ENCODE measurements at regions not wholly inside any gene's neighbourhood (a gene's known extent, or its start where the extent isn't known, plus 50 kb on each side); places are given as distances from the start of the nearest gene placed in this dataset.
"Not testable (repeated sequence)": the region's sequence is repeated elsewhere in the genome, so short reads cannot be mapped to it uniquely, and the experiment has no call there.

GRCh38 chr9:33623658-33624586 lies 99.9 kb downstream of the ANKRD18B start:
- DNase-seq (ENCODE audit: low read depth in 2 of 2), result peak; percentile 13 to 47

- DNase-seq (ENCODE audit: low read depth in 2 of 2), result not testable (repeated sequence)
Measured at GRCh38 chr9:33628318-33628717, 104.3 kb downstream of the ANKRD18B start.

GRCh38 chr9:33628865-33629410 lies 104.9 kb downstream of the ANKRD18B start:
- DNase-seq (ENCODE audit: low read depth in 2 of 2), result no peak

- DNase-seq (ENCODE audit: low read depth in 2 of 2), result no peak
Measured at GRCh38 chr9:33633636-33634035, 109.6 kb downstream of the ANKRD18B start.

- DNase-seq (ENCODE audit: low read depth in 2 of 2), result no peak
Measured at GRCh38 chr9:33637881-33638280, 113.8 kb downstream of the ANKRD18B start.

- no peak for DNase-seq (ENCODE audit: low read depth in 2 of 2)
Measured at GRCh38 chr9:33638391-33638915, 114.4 kb downstream of the ANKRD18B start.

- DNase-seq (ENCODE audit: low read depth in 2 of 2), result no peak
Measured at GRCh38 chr9:33645706-33646105, 121.7 kb downstream of the ANKRD18B start.

GRCh38 chr9:33649463-33649862 lies 125.4 kb downstream of the ANKRD18B start:
- no peak for DNase-seq (ENCODE audit: low read depth in 2 of 2)

- DNase-seq (ENCODE audit: low read depth in 2 of 2), result no peak
Measured at GRCh38 chr9:33651125-33651524, 127.1 kb downstream of the ANKRD18B start.

GRCh38 chr9:33659921-33660320 lies 135.4 kb upstream of the PRSS3 start:
- no peak for DNase-seq (ENCODE audit: low read depth in 2 of 2)

- DNase-seq (ENCODE audit: low read depth in 2 of 2), result no peak
Measured at GRCh38 chr9:33660772-33661171, 134.6 kb upstream of the PRSS3 start.

- no peak for DNase-seq (ENCODE audit: low read depth in 2 of 2)
Measured at GRCh38 chr9:33661176-33661575, 134.2 kb upstream of the PRSS3 start.

GRCh38 chr9:33662871-33663270 lies 132.5 kb upstream of the PRSS3 start:
- no peak for DNase-seq (ENCODE audit: low read depth in 2 of 2)

GRCh38 chr9:33676194-33676745 lies 119.1 kb upstream of the PRSS3 start:
- not testable (repeated sequence) for DNase-seq (ENCODE audit: low read depth in 2 of 2)

GRCh38 chr9:33676746-33677505 lies 118.4 kb upstream of the PRSS3 start:
- peak in 1 of 2 donors; percentile 10 for DNase-seq (ENCODE audit: low read depth in 2 of 2)

- DNase-seq (ENCODE audit: low read depth in 2 of 2), result no peak
Measured at GRCh38 chr9:33677506-33677809, 117.9 kb upstream of the PRSS3 start.

- no peak for DNase-seq (ENCODE audit: low read depth in 2 of 2)
Measured at GRCh38 chr9:33677961-33678360, 117.4 kb upstream of the PRSS3 start.

- DNase-seq (ENCODE audit: low read depth in 2 of 2), result no peak
Measured at GRCh38 chr9:33682551-33682950, 112.8 kb upstream of the PRSS3 start.

GRCh38 chr9:33684831-33685230 lies 110.5 kb upstream of the PRSS3 start:
- DNase-seq (ENCODE audit: low read depth in 2 of 2), result no peak

- DNase-seq (ENCODE audit: low read depth in 2 of 2), result no peak
Measured at GRCh38 chr9:33686942-33687341, 108.4 kb upstream of the PRSS3 start.

- no peak for DNase-seq (ENCODE audit: low read depth in 2 of 2)
Measured at GRCh38 chr9:33687779-33688178, 107.6 kb upstream of the PRSS3 start.
